HG03457 (cell line): ENCODE measurements at regions not wholly inside any gene's neighbourhood (a gene's known extent, or its start where the extent isn't known, plus 50 kb on each side); places are given as distances from the start of the nearest gene placed in this dataset.
"Not testable (repeated sequence)": the region's sequence is repeated elsewhere in the genome, so short reads cannot be mapped to it uniquely, and the experiment has no call there.

Source experiments
- ATAC-seq: cut with Tn5 transposase; IDR thresholded peaks from one replicate; pipeline ENCODE4 v1.9.1; 2021; ENCODE audit warnings: moderate number of reproducible peaks; ENCODE audit not compliant: unreplicated experiment

- ATAC-seq, result no peak
Measured at GRCh38 chr15:70602834-70603560, 160.4 kb downstream of the UACA start.

- no peak for ATAC-seq
Measured at GRCh38 chr15:70602281-70602680, 161.1 kb downstream of the UACA start.

DNA sequence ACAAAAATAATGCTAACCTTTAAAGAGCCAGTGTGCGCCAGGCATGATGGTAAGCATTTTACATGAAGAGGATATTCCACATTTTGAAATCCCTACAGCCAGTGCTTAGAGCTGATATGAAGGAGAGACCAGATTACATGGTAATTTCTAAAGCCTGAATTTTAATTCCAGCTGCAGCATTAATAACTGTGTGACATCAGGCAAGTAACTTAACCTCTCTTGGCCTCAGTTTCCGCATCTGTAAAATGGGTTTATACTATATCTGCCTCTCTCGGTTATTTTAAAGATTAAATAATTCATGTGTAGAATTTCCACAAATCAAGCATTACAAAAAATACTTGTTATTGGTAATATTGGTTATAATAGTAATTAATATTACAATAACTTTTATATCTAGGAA lies 165.4 kb downstream of the UACA start:
- ATAC-seq, result no peak

DNA sequence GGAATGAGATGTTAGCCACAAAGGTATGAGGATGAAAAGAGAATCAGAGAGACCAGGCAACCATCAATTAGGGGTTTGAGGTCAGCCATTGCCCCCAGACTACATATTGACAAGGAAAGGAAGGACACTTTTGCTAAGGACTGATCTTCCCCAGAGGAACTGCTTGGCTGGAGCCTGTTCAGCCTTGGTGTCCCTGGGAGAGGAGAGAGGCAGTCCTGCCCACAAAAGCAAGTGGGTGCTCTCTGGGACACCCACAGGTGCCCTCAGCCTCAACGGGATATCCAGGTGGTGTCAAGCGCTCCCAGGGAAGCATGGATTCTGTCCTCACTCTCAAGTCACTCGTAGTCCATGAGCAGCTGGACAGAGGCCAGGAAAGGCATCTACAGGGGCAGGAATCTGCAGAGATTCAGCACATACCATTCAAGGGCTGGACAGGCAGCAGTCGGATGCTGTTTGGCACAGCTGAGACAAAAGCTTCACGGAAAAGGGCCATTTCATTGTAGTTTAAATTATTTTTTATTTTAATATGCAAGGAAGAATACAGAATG lies 166.2 kb downstream of the UACA start:
- ATAC-seq, result no peak

DNA sequence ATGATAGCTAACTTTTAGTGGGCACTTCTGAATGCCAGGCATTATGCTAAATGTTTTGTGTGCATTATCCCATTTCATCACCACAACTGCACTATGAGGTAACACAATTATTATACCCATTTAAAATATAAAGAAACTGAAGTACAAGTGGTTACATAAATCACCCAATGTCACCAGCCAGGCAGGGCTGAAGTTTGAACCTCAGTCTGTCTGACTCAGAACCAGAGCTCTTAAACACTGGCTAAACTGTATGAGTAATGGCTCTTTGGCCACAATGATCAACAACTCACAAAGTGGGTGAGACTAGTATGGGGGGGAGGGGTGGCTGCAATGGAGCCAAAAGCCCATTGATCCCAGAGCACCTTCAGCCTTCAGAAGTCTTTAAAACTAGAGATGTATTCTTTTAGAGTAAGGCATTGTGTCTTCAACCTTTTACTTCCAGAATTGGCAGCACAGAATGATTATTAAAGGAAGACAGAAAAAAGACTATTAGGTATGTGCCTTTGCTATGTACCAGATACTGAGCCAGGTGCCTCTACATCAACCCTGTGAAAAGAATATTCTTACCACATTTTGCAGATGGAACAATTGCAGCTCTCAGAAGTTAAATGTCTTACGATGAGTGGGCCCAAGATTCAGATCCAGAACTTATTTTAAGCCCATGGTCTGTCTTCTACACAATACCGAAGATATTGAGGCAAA lies 166.9 kb downstream of the UACA start:
- no peak for ATAC-seq

- no peak for ATAC-seq
Measured at GRCh38 chr15:70593795-70594194, 169.6 kb downstream of the UACA start.

- no peak for ATAC-seq
Measured at GRCh38 chr15:70589728-70590127, 173.6 kb downstream of the UACA start.

- ATAC-seq, result no peak
Measured at GRCh38 chr15:70589221-70589620, 174.1 kb downstream of the UACA start.

DNA sequence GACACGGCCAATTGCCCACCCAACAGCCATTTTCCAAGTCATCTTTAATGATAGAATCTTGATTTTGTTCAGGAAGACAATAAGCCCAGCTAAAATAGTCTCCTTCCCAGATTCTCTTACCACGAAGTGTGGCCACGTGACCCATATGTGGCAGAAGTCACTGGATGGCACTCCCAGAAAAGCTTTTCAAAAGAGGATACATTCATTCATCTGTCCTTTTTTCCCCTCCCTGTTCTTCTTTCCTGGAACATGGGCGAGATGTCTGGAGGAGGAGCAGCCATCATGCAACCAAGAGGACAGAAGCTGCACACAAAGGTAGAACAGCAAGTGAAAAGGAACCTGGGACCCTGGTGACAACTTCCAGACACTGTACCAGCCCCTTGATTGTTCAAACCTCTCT lies 174.7 kb downstream of the UACA start:
- ATAC-seq, result no peak

- no peak for ATAC-seq
Measured at GRCh38 chr15:70587896-70588567, 175.3 kb downstream of the UACA start.

GRCh38 chr15:70587012-70587634 lies 176.2 kb downstream of the UACA start:
- ATAC-seq, result not testable (repeated sequence)

GRCh38 chr15:70586241-70586640 lies 177.1 kb downstream of the UACA start:
- ATAC-seq, result no peak

- ATAC-seq, result no peak
Measured at GRCh38 chr15:70585707-70586034, 177.7 kb downstream of the UACA start.

DNA sequence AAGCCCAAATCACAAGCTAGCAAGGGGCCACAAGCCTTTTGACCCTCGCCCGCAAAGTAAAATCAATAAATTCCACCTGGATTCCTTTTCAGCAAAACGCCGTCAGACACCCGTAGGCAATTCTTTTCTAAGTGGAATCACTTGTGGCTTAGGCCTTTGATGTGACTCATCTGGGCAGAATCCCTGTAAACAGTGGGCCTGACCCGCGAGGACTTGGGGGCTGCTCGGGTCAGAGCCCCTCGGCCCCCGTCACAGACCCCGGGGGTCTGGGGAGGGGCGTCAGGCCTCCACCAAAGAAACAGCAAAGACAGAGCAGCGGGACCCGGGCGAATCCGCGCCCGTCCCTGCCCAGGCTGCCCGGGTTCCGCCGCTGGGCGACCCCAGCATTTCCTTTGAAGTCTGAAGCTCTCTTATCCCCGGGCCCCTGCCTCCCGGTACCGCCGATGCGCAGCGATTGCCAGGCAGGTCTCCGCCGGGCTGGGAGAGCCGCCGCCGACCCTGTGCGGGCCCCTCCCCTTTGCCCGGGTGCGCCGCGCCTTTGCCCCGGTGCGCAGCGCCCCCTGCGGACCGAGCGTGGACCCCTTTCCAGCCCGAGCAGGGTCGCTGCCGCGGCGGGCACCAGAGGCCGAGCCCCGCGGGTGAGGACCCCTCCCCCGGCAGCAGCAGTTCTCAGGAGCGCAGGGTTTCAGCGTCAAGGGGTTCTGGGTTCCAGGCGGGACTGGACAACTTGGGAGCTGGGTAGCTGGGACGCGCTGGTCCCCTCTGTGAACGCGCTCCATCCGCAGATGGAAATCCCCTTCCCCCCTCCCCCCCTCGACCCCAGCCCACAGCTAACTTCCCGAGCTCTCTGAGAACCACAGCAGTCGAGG lies 178.3 kb downstream of the UACA start:
- ATAC-seq, result no peak

DNA sequence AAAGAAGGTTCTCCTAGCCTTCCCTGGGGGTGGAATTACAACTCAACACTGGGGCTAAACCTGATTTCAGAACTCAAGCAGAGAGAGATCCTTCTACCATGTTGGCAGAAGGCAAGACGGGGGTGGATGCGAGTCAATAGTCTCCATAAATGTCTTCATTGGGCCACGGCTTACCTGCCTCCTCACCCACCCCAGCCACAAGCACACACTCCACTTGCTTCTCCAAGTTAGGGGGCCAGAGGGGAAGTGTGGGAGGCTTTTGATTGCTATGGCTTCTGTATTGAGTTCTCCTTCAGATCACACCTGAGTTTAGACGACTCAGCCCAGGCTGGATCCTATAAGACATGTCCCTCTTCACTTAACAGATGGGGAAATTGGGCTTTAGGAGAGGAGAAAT lies 178.9 kb downstream of the UACA start:
- no peak for ATAC-seq

GRCh38 chr15:70583006-70583405 lies 180.4 kb downstream of the UACA start:
- no peak for ATAC-seq

DNA sequence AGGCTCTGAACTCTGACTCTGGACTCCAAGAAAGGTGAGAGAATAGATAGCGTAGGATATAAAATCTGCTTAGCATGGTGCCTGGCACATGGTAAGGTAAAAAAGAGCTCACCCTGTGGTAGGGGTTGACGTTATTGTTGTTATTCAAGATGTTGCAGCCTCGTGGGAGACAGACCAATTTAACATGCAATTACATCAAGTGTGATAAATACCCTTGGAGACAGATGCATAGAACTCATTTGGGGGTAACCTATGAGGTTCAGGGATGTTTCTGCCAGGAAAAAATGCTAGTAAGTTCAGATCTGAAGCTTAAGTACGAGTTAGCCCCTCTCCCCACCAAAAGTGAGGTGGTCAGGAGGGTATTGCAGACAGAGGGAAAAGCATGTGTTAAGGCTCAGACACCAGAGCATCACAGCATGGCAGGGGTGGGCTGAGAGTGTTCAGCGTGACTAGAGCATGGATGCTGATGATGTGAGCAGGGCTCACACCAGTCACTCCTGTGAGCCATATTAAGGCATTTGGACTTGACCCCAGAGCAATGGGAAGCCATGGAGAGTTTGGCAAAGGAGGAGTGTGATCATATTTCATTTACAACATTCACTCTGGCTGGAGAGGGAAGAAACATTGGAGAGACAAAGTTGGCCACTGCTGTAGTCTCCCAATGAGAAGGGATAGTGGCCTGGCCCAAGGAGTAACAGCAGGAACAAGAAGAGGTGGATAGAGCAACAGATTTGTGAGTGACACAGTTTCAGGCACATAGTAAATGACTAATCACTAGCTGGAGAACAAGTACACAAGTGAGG lies 181.0 kb downstream of the UACA start:
- no peak for ATAC-seq

- no peak for ATAC-seq
Measured at GRCh38 chr15:70580958-70581357, 182.4 kb downstream of the UACA start.

DNA sequence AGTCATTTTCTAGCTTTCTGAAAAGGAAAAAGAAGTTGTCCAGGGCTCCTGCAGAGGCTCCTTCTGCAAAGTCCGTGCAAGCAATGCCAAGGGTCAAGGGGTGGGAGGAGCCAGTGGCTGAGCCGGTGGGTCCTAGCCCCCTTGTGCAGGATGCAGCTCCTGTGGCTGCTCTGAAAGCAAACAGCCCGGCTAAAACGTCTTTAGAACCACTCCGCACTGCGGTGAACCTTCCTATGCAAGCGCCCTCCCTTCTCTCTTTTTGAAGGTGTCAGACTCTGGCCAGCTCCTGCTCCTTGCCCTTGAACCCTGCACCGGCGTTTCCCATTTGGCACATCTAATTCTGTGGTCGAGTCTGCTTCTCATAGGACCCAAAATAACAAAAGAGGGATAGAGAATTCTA lies 183.1 kb downstream of the UACA start:
- ATAC-seq, result no peak

GRCh38 chr15:70579766-70580165 lies 183.6 kb downstream of the UACA start:
- ATAC-seq, result no peak
